GM12892 (cell line): ENCODE measurements at regions not wholly inside any gene's neighbourhood (a gene's known extent, or its start where the extent isn't known, plus 50 kb on each side); places are given as distances from the start of the nearest gene placed in this dataset.

ENCODE experiments used
- POLR2A ChIP-seq: IDR thresholded peaks from 2 replicates; pipeline ENCODE4 v1.6.1; 2011; ENCODE audit warnings: low read depth, low read length, control low read depth
- POLR2AphosphoS5 ChIP-seq: IDR thresholded peaks from 2 replicates; pipeline ENCODE4 v1.6.1; 2011; ENCODE audit warnings: low read depth, low read length, control low read depth

DNA sequence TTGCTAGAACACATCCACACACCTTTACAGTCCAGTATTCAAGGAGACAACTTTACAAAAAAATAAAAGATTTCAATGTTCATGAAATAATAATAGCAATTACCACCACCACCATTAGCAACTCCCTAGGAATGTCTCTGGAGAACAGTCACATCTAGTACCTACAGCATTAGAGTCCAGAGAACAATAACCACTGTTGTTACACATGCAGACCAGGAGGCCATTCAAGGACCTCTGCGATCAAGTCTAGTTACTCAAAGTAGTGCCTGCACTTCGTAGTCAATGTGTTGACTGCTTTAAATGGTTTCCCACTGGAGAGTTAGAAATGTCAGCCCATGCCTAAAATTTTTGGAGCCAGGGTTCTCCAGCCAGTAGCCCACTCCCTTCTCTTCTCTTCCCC, 244.4 kb downstream of the DEPDC1B start:
- TF ChIP-seq POLR2A (no peak), POLR2AphosphoS5 (no peak)
